ENCODE measurements at regions not wholly inside any gene's neighbourhood (a gene's known extent, or its start where the extent isn't known, plus 50 kb on each side); places are given as distances from the start of the nearest gene placed in this dataset.

DNA sequence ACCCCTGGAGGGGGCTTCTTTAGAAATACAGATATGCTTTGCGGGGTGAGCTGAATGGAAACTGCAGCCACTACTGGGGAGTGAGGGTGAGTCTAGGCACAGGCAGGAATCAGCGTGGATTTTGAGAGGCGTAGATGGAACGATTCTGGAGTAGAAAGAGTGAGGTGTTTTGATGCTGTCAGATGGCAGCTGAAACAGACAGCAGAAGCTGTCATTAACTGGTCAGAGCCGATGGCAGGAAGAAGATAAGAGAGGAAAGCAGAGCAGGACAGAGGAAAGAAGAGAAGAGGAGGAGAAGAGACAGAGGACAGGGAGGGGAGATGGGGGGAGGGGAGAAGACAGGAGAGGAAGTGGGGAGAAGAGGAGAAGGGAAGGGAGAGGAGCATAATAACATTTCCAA lies 138.5 kb downstream of the LRIG2 start:
- Histone ChIP-seq H3K23ac (ENCODE audit: low read length) (no peak overlapping the region), H2AK5ac (ENCODE audit: low read length) (no peak overlapping the region), H4K8ac (ENCODE audit: low read depth, low read length) (no peak overlapping the region), H3K14ac (ENCODE audit: low read length) (no peak overlapping the region), H3K4me3 (ENCODE audit: low read depth, low read length) (no peak overlapping the region), H3K27me3 (ENCODE audit: insufficient read depth, low read length) (no peaks in the 10 kb centered on the region), H4K91ac (ENCODE audit: low read depth, low read length) (no peak overlapping the region), H3K4me2 (ENCODE audit: low read length) (no peak overlapping the region), H3K36me3 (ENCODE audit: control insufficient read depth in 1 of 2, insufficient read depth in 2 of 2, low read length in 2 of 2) (peaks cover 0 to 6% of the 10 kb centered on the region in 2 experiments), H4K12ac (ENCODE audit: low read depth, low read length) (no peak overlapping the region), H3K4ac (ENCODE audit: low read depth, low read length) (no peak overlapping the region), H3K79me1 (ENCODE audit: low read length) (peaks cover 17% of the 10 kb centered on the region), H3K9ac (ENCODE audit: low read length) (no peak overlapping the region), H3K9me3 (ENCODE audit: insufficient read depth, low read depth, low read length) (peaks cover 5% of the 10 kb centered on the region), H3K79me2 (ENCODE audit: control insufficient read depth, insufficient read depth, low read length, poor library complexity) (no peaks in the 10 kb centered on the region), H2BK120ac (ENCODE audit: insufficient read depth, low read length, poor library complexity) (no peak overlapping the region), H3K4me1 (ENCODE audit: control insufficient read depth in 1 of 2, insufficient read depth in 2 of 2, low read length in 2 of 2) (peaks cover 29 to 32% of the 10 kb centered on the region in 2 experiments), H2BK12ac (ENCODE audit: low read length) (no peak overlapping the region), H3K18ac (ENCODE audit: low read length) (no peak overlapping the region), H3K27ac (ENCODE audit: low read depth, low read length) (peak overlapping the region; percentile 36), H2BK5ac (ENCODE audit: low read depth, low read length, poor library complexity) (no peak overlapping the region), H2AFZ (ENCODE audit: insufficient read depth, low read length, poor library complexity) (no peak overlapping the region)
- DNase-seq: no peak
- WGBS (ENCODE audit: extremely low coverage, insufficient coverage, insufficient read length): no CpG with 5 or more reads among the region's 5 CpGs

DNA sequence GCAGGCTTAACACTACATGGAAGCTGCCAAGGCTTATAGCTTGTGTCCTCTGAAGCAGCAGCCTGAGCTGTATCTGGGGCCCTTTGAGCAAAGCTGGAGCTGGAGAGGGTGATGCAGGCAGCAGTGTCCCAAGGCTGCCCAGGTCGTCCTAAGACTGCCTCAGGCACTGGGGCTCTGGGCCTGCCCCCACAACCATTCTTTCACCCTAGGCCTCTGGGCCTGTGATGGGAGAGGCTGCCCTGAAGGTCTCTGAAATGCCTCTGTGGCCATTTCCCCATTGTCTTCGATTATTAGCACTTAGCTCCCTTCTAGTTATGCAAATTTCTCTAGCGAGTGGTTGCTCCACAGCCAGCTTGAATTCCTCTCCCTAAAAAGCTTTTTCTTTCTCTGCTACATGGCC lies 142.0 kb downstream of the LRIG2 start:
- H4K12ac ChIP-seq (ENCODE audit: low read depth, low read length): no peak overlapping the region
- WGBS (ENCODE audit: extremely low coverage, insufficient coverage, insufficient read length): no CpG with 5 or more reads among the region's 3 CpGs

GRCh38 chr1:113216664-113217063 lies 143.7 kb downstream of the LRIG2 start:
- peak overlapping the region; percentile 89 for H2BK12ac ChIP-seq (ENCODE audit: low read length)
- peaks cover 34% of the 10 kb centered on the region for H3K79me1 ChIP-seq (ENCODE audit: low read length)
- H3K9ac ChIP-seq (ENCODE audit: low read length): no peak overlapping the region
- H3K4me1 ChIP-seq (ENCODE audit: control insufficient read depth in 1 of 2, insufficient read depth in 2 of 2, low read length in 2 of 2): peaks cover 20 to 26% of the 10 kb centered on the region in 2 experiments
- peak overlapping the region; percentile 76 for H3K27ac ChIP-seq (ENCODE audit: low read depth, low read length)
- peak overlapping the region; percentile 74 for H4K91ac ChIP-seq (ENCODE audit: low read depth, low read length)
- no peak for DNase-seq
- H3K14ac ChIP-seq (ENCODE audit: low read length): peak overlapping the region; percentile 15
- peaks cover 5% of the 10 kb centered on the region for H3K79me2 ChIP-seq (ENCODE audit: control insufficient read depth, insufficient read depth, low read length, poor library complexity)
- no CpG with 5 or more reads among the region's 3 CpGs for WGBS (ENCODE audit: extremely low coverage, insufficient coverage, insufficient read length)
- H2BK120ac ChIP-seq (ENCODE audit: insufficient read depth, low read length, poor library complexity): peak overlapping the region; percentile 44
- H3K4ac ChIP-seq (ENCODE audit: low read depth, low read length): peak overlapping the region; percentile 22
- no peak overlapping the region for H3K4me2 ChIP-seq (ENCODE audit: low read length)
- no peak overlapping the region for H3K23ac ChIP-seq (ENCODE audit: low read length)
- H4K12ac ChIP-seq (ENCODE audit: low read depth, low read length): no peak overlapping the region
- H3K18ac ChIP-seq (ENCODE audit: low read length): peak overlapping the region; percentile 24
- peaks cover 0 to 6% of the 10 kb centered on the region in 2 experiments for H3K36me3 ChIP-seq (ENCODE audit: control insufficient read depth in 1 of 2, insufficient read depth in 2 of 2, low read length in 2 of 2)
- peaks cover 5% of the 10 kb centered on the region for H3K9me3 ChIP-seq (ENCODE audit: insufficient read depth, low read depth, low read length)
- peak overlapping the region; percentile 22 for H2AK5ac ChIP-seq (ENCODE audit: low read length)
- H4K8ac ChIP-seq (ENCODE audit: low read depth, low read length): peak overlapping the region; percentile 30
- no peak overlapping the region for H2AFZ ChIP-seq (ENCODE audit: insufficient read depth, low read length, poor library complexity)
- no peak overlapping the region for H3K4me3 ChIP-seq (ENCODE audit: low read depth, low read length)
- no peaks in the 10 kb centered on the region for H3K27me3 ChIP-seq (ENCODE audit: insufficient read depth, low read length)
- H2BK5ac ChIP-seq (ENCODE audit: low read depth, low read length, poor library complexity): peak overlapping the region; percentile 24

More for the DNA sequence above, 142.0 kb downstream of the LRIG2 start:
- H2AK5ac ChIP-seq (ENCODE audit: low read length): no peak overlapping the region
- no peak overlapping the region for H3K18ac ChIP-seq (ENCODE audit: low read length)
- H2BK120ac ChIP-seq (ENCODE audit: insufficient read depth, low read length, poor library complexity): no peak overlapping the region
- H3K4me3 ChIP-seq (ENCODE audit: low read depth, low read length): no peak overlapping the region
- H3K27ac ChIP-seq (ENCODE audit: low read depth, low read length): no peak overlapping the region
- H3K79me2 ChIP-seq (ENCODE audit: control insufficient read depth, insufficient read depth, low read length, poor library complexity): peaks cover 5% of the 10 kb centered on the region
- no peak overlapping the region for H4K91ac ChIP-seq (ENCODE audit: low read depth, low read length)
- peaks cover 0 to 6% of the 10 kb centered on the region in 2 experiments for H3K36me3 ChIP-seq (ENCODE audit: control insufficient read depth in 1 of 2, insufficient read depth in 2 of 2, low read length in 2 of 2)
- no peak overlapping the region for H3K4me2 ChIP-seq (ENCODE audit: low read length)
- H3K79me1 ChIP-seq (ENCODE audit: low read length): peaks cover 37% of the 10 kb centered on the region
- H3K9me3 ChIP-seq (ENCODE audit: insufficient read depth, low read depth, low read length): peaks cover 5% of the 10 kb centered on the region
- H4K8ac ChIP-seq (ENCODE audit: low read depth, low read length): no peak overlapping the region
- H3K4ac ChIP-seq (ENCODE audit: low read depth, low read length): no peak overlapping the region
- H3K14ac ChIP-seq (ENCODE audit: low read length): no peak overlapping the region
- no peak overlapping the region for H3K23ac ChIP-seq (ENCODE audit: low read length)
- peaks cover 30 to 38% of the 10 kb centered on the region in 2 experiments for H3K4me1 ChIP-seq (ENCODE audit: control insufficient read depth in 1 of 2, insufficient read depth in 2 of 2, low read length in 2 of 2)
- no peak for DNase-seq
- no peak overlapping the region for H2BK12ac ChIP-seq (ENCODE audit: low read length)
- H3K9ac ChIP-seq (ENCODE audit: low read length): no peak overlapping the region
- no peaks in the 10 kb centered on the region for H3K27me3 ChIP-seq (ENCODE audit: insufficient read depth, low read length)
- H2BK5ac ChIP-seq (ENCODE audit: low read depth, low read length, poor library complexity): no peak overlapping the region
- H2AFZ ChIP-seq (ENCODE audit: insufficient read depth, low read length, poor library complexity): no peak overlapping the region

GRCh38 chr1:113217447-113218208 lies 144.6 kb downstream of the LRIG2 start:
- H3K9me3 ChIP-seq (ENCODE audit: insufficient read depth, low read depth, low read length): peaks cover 5% of the 10 kb centered on the region
- peak overlapping the region; percentile 76 for H3K27ac ChIP-seq (ENCODE audit: low read depth, low read length)
- peaks cover 5% of the 10 kb centered on the region for H3K79me2 ChIP-seq (ENCODE audit: control insufficient read depth, insufficient read depth, low read length, poor library complexity)
- H3K36me3 ChIP-seq (ENCODE audit: control insufficient read depth in 1 of 2, insufficient read depth in 2 of 2, low read length in 2 of 2): peaks cover 0 to 6% of the 10 kb centered on the region in 2 experiments
- peaks cover 16 to 20% of the 10 kb centered on the region in 2 experiments for H3K4me1 ChIP-seq (ENCODE audit: control insufficient read depth in 1 of 2, insufficient read depth in 2 of 2, low read length in 2 of 2)
- peak overlapping the region; percentile 96 for H3K18ac ChIP-seq (ENCODE audit: low read length)
- H4K12ac ChIP-seq (ENCODE audit: low read depth, low read length): no peak overlapping the region
- peak overlapping the region; percentile 75 for H3K4ac ChIP-seq (ENCODE audit: low read depth, low read length)
- H2BK5ac ChIP-seq (ENCODE audit: low read depth, low read length, poor library complexity): peak overlapping the region; percentile 94
- WGBS (ENCODE audit: extremely low coverage, insufficient coverage, insufficient read length): no CpG with 5 or more reads among the region's 7 CpGs
- DNase-seq: no peak
- H4K8ac ChIP-seq (ENCODE audit: low read depth, low read length): peak overlapping the region; percentile 82
- peak overlapping the region; percentile 99 for H2BK12ac ChIP-seq (ENCODE audit: low read length)
- H3K14ac ChIP-seq (ENCODE audit: low read length): peak overlapping the region; percentile 81
- no peak overlapping the region for H3K9ac ChIP-seq (ENCODE audit: low read length)
- no peaks in the 10 kb centered on the region for H3K27me3 ChIP-seq (ENCODE audit: insufficient read depth, low read length)
- H2AK5ac ChIP-seq (ENCODE audit: low read length): peak overlapping the region; percentile 70
- no peak overlapping the region for H3K4me3 ChIP-seq (ENCODE audit: low read depth, low read length)
- H3K4me2 ChIP-seq (ENCODE audit: low read length): no peak overlapping the region
- no peak overlapping the region for H3K23ac ChIP-seq (ENCODE audit: low read length)
- peak overlapping the region; percentile 93 for H4K91ac ChIP-seq (ENCODE audit: low read depth, low read length)
- H2BK120ac ChIP-seq (ENCODE audit: insufficient read depth, low read length, poor library complexity): peak overlapping the region; percentile 90
- H3K79me1 ChIP-seq (ENCODE audit: low read length): peaks cover 30% of the 10 kb centered on the region
- peak overlapping the region; percentile 83 for H2AFZ ChIP-seq (ENCODE audit: insufficient read depth, low read length, poor library complexity)

Measured in trophoblast cell (in vitro differentiated cells and primary cell).